Nephron (organoid): ENCODE measurements at regions not wholly inside any gene's neighbourhood (a gene's known extent, or its start where the extent isn't known, plus 50 kb on each side); places are given as distances from the start of the nearest gene placed in this dataset.

Experiments used
- H3K27ac Mint-ChIP-seq, 3 experiments: 2 replicates each; pipeline ENCODE4 v1.8.0; 2020; ENCODE audit warnings: mixed read lengths in 3 of 3, mild to moderate bottlenecking in 2 of 3, moderate library complexity in 1 of 3
- H3K27me3 Mint-ChIP-seq: 2 replicates; pipeline ENCODE4 v1.8.0; 2021; ENCODE audit warnings: low read depth, mild to moderate bottlenecking, moderate library complexity, mixed read lengths
- H3K36me3 Mint-ChIP-seq: 2 replicates; pipeline ENCODE4 v1.8.0; 2020; ENCODE audit warnings: low read depth, mixed read lengths
- H3K4me1 Mint-ChIP-seq: 2 replicates; pipeline ENCODE4 v1.8.0; 2020; ENCODE audit warnings: mixed read lengths
- H3K4me3 Mint-ChIP-seq, 3 experiments: 2 replicates each; pipeline ENCODE4 v1.8.0; 2020; ENCODE audit warnings: mild to moderate bottlenecking in 3 of 3, mixed read lengths in 3 of 3, moderate library complexity in 2 of 3
- H3K9me3 Mint-ChIP-seq: 2 replicates; pipeline ENCODE4 v1.8.0; 2020; ENCODE audit warnings: mixed read lengths
- TF ChIP-seq, protein P1 (sequence below), 3 experiments: fragments of 200-600 bp; sonication (generic); IDR thresholded peaks; one replicate each; pipeline ENCODE4 v1.5.0; 2021; ENCODE audit warnings: antibody characterized with exemption in 3 of 3; ENCODE audit not compliant: unreplicated experiment in 3 of 3

DNA sequence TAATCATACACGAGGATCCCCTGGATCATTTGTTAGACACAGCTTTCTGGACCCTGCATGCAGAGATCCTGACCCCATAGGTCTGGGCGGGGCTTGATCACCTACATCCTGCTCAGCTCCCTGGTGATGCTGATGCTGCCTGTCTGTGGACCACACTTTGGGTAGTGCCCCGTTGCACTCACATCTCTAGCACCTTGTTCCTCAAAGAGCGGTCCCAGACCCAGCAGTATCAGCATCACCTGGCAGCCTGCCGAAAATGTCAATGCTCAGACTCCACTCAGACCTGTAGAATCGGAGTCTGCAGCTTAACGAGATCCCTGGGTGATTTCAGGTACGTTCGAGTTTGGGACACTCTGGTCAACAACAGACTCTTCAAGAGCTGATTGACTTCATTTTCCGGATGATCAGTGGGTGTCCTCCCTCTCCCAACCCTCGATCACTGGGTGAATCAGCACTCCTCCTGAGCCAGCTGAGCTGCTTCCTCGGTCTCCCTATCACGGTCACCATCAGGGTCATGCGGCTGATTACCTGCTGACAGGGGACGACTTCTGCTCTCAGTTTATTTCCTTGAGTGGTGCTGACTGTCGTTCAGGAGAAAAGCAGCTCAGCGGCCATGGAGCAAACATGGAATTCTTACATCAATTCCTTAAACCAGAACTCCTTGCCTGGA, 150.6 kb upstream of the RAB12 start:
- TF ChIP-seq, protein P1, sequence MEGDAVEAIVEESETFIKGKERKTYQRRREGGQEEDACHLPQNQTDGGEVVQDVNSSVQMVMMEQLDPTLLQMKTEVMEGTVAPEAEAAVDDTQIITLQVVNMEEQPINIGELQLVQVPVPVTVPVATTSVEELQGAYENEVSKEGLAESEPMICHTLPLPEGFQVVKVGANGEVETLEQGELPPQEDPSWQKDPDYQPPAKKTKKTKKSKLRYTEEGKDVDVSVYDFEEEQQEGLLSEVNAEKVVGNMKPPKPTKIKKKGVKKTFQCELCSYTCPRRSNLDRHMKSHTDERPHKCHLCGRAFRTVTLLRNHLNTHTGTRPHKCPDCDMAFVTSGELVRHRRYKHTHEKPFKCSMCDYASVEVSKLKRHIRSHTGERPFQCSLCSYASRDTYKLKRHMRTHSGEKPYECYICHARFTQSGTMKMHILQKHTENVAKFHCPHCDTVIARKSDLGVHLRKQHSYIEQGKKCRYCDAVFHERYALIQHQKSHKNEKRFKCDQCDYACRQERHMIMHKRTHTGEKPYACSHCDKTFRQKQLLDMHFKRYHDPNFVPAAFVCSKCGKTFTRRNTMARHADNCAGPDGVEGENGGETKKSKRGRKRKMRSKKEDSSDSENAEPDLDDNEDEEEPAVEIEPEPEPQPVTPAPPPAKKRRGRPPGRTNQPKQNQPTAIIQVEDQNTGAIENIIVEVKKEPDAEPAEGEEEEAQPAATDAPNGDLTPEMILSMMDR (IDR thresholded peaks at IDR 0.05; ENCODE audit: unreplicated experiment in 3 of 3), result no peak
- Mint-ChIP-seq H3K27ac (no peak overlapping the region), H3K9me3 (peaks cover 3% of the 10 kb centered on the region), H3K27me3 (peaks cover 12% of the 10 kb centered on the region), H3K36me3 (no peaks in the 10 kb centered on the region), H3K4me3 (no peak overlapping the region), H3K4me1 (no peaks in the 10 kb centered on the region)

DNA sequence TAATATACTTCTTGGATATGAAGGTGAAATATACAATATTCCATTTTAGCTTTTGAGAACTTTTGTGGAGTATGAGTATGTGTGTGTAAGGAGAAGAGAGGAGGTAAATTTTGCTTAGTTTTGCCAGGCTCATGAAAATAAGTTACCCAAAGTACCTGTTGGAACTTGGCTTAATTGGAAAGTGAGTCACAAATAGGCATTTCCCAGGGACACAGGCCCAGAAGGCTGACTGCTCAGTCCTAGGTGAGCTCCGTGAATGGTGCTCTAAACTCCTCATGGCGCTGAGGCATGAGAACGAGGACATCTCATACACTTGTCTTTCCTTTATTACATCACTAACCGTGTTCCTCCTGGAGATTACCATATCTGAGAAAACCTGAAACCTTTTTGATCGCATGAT, 148.5 kb upstream of the RAB12 start:
- Mint-ChIP-seq H3K36me3 (no peaks in the 10 kb centered on the region), H3K4me1 (no peaks in the 10 kb centered on the region), H3K27ac (no peak overlapping the region), H3K4me3 (no peak overlapping the region), H3K27me3 (peaks cover 13% of the 10 kb centered on the region), H3K9me3 (peaks cover 3% of the 10 kb centered on the region)
- TF ChIP-seq, protein P1 (IDR thresholded peaks at IDR 0.05; ENCODE audit: unreplicated experiment in 3 of 3), result no peak

DNA sequence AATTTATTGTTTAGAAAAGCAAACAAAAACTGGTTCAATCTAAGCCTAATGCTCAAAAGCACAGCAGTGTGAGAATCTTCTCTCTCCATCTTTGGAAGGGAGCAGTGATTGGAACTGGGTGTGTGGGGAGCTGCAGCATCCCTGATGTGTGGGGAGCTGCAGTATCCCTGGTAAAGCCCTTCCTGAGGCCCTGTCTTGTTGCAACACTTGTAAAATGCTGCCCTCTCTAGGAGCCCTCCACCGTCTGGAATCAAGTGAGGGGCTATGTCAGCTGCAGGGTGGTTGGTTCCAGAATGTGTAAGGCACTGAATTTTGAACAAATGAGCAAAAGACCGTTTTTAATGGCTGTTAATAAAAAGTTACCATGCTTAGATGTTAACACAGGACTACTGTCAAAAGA, 147.7 kb upstream of the RAB12 start:
- Mint-ChIP-seq H3K27me3 (peaks cover 8% of the 10 kb centered on the region), H3K36me3 (no peaks in the 10 kb centered on the region), H3K4me1 (no peaks in the 10 kb centered on the region), H3K27ac (no peak overlapping the region), H3K4me3 (no peak overlapping the region), H3K9me3 (peaks cover 3% of the 10 kb centered on the region)
- TF ChIP-seq, protein P1 (IDR thresholded peaks at IDR 0.05; ENCODE audit: unreplicated experiment in 3 of 3), result no peak

DNA sequence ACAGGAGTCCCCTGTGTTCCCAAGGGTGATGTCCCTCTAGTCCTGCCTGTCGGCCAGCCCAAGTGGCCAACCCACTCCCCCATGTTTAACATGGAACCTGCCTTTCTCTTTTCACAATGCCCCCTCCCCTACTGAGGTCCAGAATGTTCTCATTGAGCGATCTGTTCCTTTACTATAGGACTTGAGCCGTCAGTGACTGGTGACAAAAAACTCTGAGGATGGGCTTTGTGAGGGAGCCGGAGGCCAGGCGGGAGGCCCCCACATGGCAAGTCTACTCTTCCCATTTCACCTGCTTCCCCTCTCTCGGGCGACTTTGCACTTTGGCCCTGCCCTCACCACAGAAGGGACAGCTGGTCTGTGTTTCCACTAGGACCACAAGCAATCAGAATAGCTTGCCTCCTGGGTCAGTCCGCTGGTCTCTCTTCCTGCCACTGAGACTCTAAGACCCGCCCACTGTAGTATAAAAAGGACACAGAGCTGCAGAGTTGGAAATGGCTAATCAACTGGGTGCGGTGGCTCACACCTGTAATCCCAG, 146.5 kb upstream of the RAB12 start:
- Mint-ChIP-seq H3K36me3 (no peaks in the 10 kb centered on the region), H3K27ac (no peak overlapping the region), H3K4me3 (no peak overlapping the region), H3K27me3 (peaks cover 8% of the 10 kb centered on the region), H3K9me3 (peaks cover 3% of the 10 kb centered on the region), H3K4me1 (no peaks in the 10 kb centered on the region)
- TF ChIP-seq, protein P1 (IDR thresholded peaks at IDR 0.05; ENCODE audit: unreplicated experiment in 3 of 3), result no peak

DNA sequence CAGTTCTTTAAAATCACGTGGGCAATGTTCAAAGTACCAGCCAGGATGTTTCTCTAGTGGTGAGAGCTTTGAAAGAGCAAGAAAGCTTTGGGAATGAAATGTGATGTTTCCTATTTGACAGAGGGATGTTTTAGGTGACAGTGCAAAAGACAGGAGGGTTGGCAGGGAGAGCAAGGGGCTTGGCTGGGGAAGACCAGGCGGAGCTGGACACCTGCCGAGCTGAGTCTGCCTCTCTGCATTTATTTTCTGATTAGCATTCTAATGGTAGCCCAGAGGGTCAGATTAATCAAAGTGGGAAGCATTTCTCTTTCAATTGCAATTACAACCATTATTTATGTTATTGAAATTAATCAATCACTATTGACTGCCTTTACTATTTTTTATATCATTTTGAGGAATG, 145.4 kb upstream of the RAB12 start:
- TF ChIP-seq, protein P1 (IDR thresholded peaks at IDR 0.05; ENCODE audit: unreplicated experiment in 3 of 3), result no peak
- Mint-ChIP-seq H3K27me3 (peaks cover 8% of the 10 kb centered on the region), H3K9me3 (peaks cover 3% of the 10 kb centered on the region), H3K36me3 (no peaks in the 10 kb centered on the region), H3K27ac (no peak overlapping the region), H3K4me1 (peaks cover 4% of the 10 kb centered on the region), H3K4me3 (no peak overlapping the region)

DNA sequence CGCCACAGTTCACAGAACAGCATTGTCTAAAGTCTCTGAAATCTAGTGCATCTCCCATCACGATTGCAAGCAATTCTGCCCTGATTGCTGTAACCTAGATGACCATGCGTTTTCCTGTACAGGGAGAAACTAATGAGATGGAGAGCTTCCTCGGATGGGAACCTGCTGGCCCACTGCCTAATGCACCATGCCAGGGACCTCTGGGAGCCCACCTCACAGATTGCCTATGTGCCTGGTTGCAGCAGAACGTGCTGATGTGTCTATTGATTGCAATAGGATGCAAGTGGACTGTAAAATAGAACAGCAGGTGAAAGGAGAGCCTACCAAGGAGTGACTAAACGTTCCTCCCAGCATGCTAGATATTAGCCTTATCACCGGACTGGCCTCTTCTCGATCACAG, 141.0 kb upstream of the RAB12 start:
- TF ChIP-seq, protein P1 (IDR thresholded peaks at IDR 0.05; ENCODE audit: unreplicated experiment in 3 of 3), result no peak
- peaks cover 11% of the 10 kb centered on the region for H3K27me3 Mint-ChIP-seq

More for the DNA sequence above, 141.0 kb upstream of the RAB12 start:
- H3K36me3 Mint-ChIP-seq, result no peaks in the 10 kb centered on the region
- peaks cover 2% of the 10 kb centered on the region for H3K9me3 Mint-ChIP-seq
- peak overlapping the region in 1 of 3 experiments; percentile 8 for H3K27ac Mint-ChIP-seq
- H3K4me1 Mint-ChIP-seq, result peaks cover 19% of the 10 kb centered on the region
- no peak overlapping the region for H3K4me3 Mint-ChIP-seq
